HEK293 (cell line): ENCODE measurements at regions not wholly inside any gene's neighbourhood (a gene's known extent, or its start where the extent isn't known, plus 50 kb on each side); places are given as distances from the start of the nearest gene placed in this dataset.

Source experiments
- CTCF ChIA-PET: fragments of 350-600 bp; formaldehyde crosslinking; extraction: SDS; loops from one replicate; lab custom pipeline; 2021; ENCODE audit warnings: antibody characterized with exemption; lab: Yijun Ruan, JAX
- POLR2A ChIA-PET: fragments of 300-600 bp; formaldehyde crosslinking; extraction: SDS; loops from one replicate; lab custom pipeline; 2020; ENCODE audit warnings: antibody characterized with exemption, inconsistent platforms; lab: Yijun Ruan, JAX
- H3K27ac ChIP-seq: fragments of 200-500 bp; sonication (Bioruptor generic); 2 replicates; pipeline ENCODE4 v1.5.1; 2014; ENCODE audit warnings: low read depth, low read length, control low read depth, inconsistent platforms; ENCODE audit errors: extremely low read depth
- H3K36me3 ChIP-seq, 2 experiments: fragments of 200-500 bp in 1 of 2; sonication (Bioruptor generic) in 1 of 2; 1 replicate in 1 of 2; 2 replicates in 1 of 2; pipeline ENCODE4 v1.5.1; 2014 to 2017; ENCODE audit warnings: inconsistent platforms in 2 of 2, low read length in 2 of 2; ENCODE audit not compliant: control insufficient read depth in 2 of 2, insufficient read depth in 1 of 2
- H3K4me1 ChIP-seq: fragments of 200-500 bp; sonication (Bioruptor generic); 2 replicates; pipeline ENCODE4 v1.5.1; 2014; ENCODE audit warnings: mild to moderate bottlenecking, low read length, inconsistent platforms; ENCODE audit not compliant: control insufficient read depth, insufficient read depth
- H3K4me3 ChIP-seq: 2 replicates; pipeline ENCODE4 v1.5.1; 2011; ENCODE audit warnings: low read depth, mild to moderate bottlenecking, control low read depth, low read length, moderate library complexity
- H3K9me3 ChIP-seq: fragments of 200-500 bp; sonication (Bioruptor generic); 2 replicates; pipeline ENCODE4 v1.5.1; 2014; ENCODE audit warnings: low read depth, low read length, inconsistent platforms; ENCODE audit not compliant: control insufficient read depth, insufficient read depth
- EGR2 ChIP-seq: fragments of 450-650 bp; formaldehyde crosslinking; IDR thresholded peaks from 2 replicates; pipeline ENCODE4 v1.5.1; 2016; ENCODE audit warnings: low read depth, missing biosample characterization, missing genetic modification characterization
- REST ChIP-seq: fragments of 450-650 bp; formaldehyde crosslinking; IDR thresholded peaks from 2 replicates; pipeline ENCODE4 v1.5.1; 2016; ENCODE audit warnings: missing biosample characterization, missing genetic modification characterization
- WT1 ChIP-seq: fragments of 450-650 bp; formaldehyde crosslinking; IDR thresholded peaks from 2 replicates; pipeline ENCODE4 v1.5.1; 2016; ENCODE audit warnings: missing biosample characterization, missing genetic modification characterization
- ZBTB17 ChIP-seq: fragments of 450-650 bp; formaldehyde crosslinking; IDR thresholded peaks from 2 replicates; pipeline ENCODE4 v1.5.1; 2016; ENCODE audit warnings: missing biosample characterization, missing genetic modification characterization
- ZBTB6 ChIP-seq: fragments of 450-650 bp; formaldehyde crosslinking; IDR thresholded peaks from 2 replicates; pipeline ENCODE4 v1.5.1; 2017; ENCODE audit warnings: missing biosample characterization, missing genetic modification characterization
- ZFP3 ChIP-seq: fragments of 450-650 bp; formaldehyde crosslinking; IDR thresholded peaks from 2 replicates; pipeline ENCODE4 v1.5.1; 2016; ENCODE audit warnings: low read depth, missing biosample characterization, missing genetic modification characterization
- ZFP69B ChIP-seq: fragments of 450-650 bp; formaldehyde crosslinking; IDR thresholded peaks from 2 replicates; pipeline ENCODE4 v1.5.1; 2016; ENCODE audit warnings: missing biosample characterization, missing genetic modification characterization
- ZNF114 ChIP-seq: fragments of 450-650 bp; formaldehyde crosslinking; IDR thresholded peaks from 2 replicates; pipeline ENCODE4 v1.5.0; 2017; ENCODE audit warnings: missing biosample characterization, missing genetic modification characterization
- ZNF138 ChIP-seq: fragments of 450-650 bp; formaldehyde crosslinking; IDR thresholded peaks from 2 replicates; pipeline ENCODE4 v1.5.1; 2016; ENCODE audit warnings: missing biosample characterization, missing genetic modification characterization, borderline replicate concordance
- ZNF184 ChIP-seq: fragments of 450-650 bp; IDR thresholded peaks from 2 replicates; pipeline ENCODE4 v1.5.1; 2018; ENCODE audit warnings: missing biosample characterization, mild to moderate bottlenecking, missing genetic modification characterization
- ZNF23 ChIP-seq: fragments of 450-650 bp; formaldehyde crosslinking; IDR thresholded peaks from 2 replicates; pipeline ENCODE4 v1.5.1; 2016; ENCODE audit warnings: missing biosample characterization, missing genetic modification characterization, borderline replicate concordance
- ZNF292 ChIP-seq: fragments of 450-650 bp; formaldehyde crosslinking; IDR thresholded peaks from 2 replicates; pipeline ENCODE4 v1.5.1; 2016; ENCODE audit warnings: low read depth, missing biosample characterization, missing genetic modification characterization, borderline replicate concordance
- ZNF302 ChIP-seq: fragments of 450-650 bp; formaldehyde crosslinking; IDR thresholded peaks from 2 replicates; pipeline ENCODE4 v1.5.1; 2016; ENCODE audit warnings: missing biosample characterization, missing genetic modification characterization, low read depth
- ZNF423 ChIP-seq: fragments of 450-650 bp; formaldehyde crosslinking; IDR thresholded peaks from 2 replicates; pipeline ENCODE4 v1.5.1; 2016; ENCODE audit warnings: missing biosample characterization, missing genetic modification characterization
- ZNF580 ChIP-seq: fragments of 450-650 bp; formaldehyde crosslinking; IDR thresholded peaks from 2 replicates; pipeline ENCODE4 v1.5.1; 2016; ENCODE audit warnings: missing biosample characterization, missing genetic modification characterization
- ZNF600 ChIP-seq: fragments of 450-650 bp; formaldehyde crosslinking; IDR thresholded peaks from 2 replicates; pipeline ENCODE4 v1.5.1; 2016; ENCODE audit warnings: missing biosample characterization, missing genetic modification characterization
- ZNF76 ChIP-seq: fragments of 450-650 bp; formaldehyde crosslinking; IDR thresholded peaks from 2 replicates; pipeline ENCODE4; 2016; ENCODE audit warnings: low read depth, missing biosample characterization, missing genetic modification characterization, borderline replicate concordance
- ZNF785 ChIP-seq: fragments of 450-650 bp; formaldehyde crosslinking; IDR thresholded peaks from 2 replicates; pipeline ENCODE4 v1.5.1; 2016; ENCODE audit warnings: missing biosample characterization, missing genetic modification characterization
- TF ChIP-seq, protein P1 (sequence below): fragments of 450-650 bp; formaldehyde crosslinking; IDR thresholded peaks from 2 replicates; pipeline ENCODE4 v1.5.1; 2016; ENCODE audit warnings: missing biosample characterization, missing genetic modification characterization

GRCh38 chr9:116075191-116075590 is 78.4 kb upstream of the PAPPA start:
- no peak overlapping the region for H3K27ac ChIP-seq
- H3K4me3 ChIP-seq, result no peak overlapping the region
- POLR2A ChIA-PET, result no interaction called here
- H3K4me1 ChIP-seq, result no peaks in the 10 kb centered on the region
- no peak for TF ChIP-seq ZNF114 (tag by site-specific recombination)
- TF ChIP-seq ZNF785 (tag by site-specific recombination), result no peak
- no peak for TF ChIP-seq ZNF292 (tag by site-specific recombination)
- TF ChIP-seq, protein P1, sequence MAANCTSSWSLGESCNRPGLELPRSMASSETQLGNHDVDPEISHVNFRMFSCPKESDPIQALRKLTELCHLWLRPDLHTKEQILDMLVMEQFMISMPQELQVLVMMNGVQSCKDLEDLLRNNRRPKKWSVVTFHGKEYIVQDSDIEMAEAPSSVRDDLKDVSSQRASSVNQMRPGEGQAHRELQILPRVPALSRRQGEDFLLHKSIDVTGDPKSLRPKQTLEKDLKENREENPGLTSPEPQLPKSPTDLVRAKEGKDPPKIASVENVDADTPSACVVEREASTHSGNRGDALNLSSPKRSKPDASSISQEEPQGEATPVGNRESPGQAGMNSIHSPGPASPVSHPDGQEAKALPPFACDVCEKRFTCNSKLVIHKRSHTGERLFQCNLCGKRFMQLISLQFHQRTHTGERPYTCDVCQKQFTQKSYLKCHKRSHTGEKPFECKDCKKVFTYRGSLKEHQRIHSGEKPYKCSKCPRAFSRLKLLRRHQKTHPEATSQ (tag by site-specific recombination), result no peak
- TF ChIP-seq, all 188 proteins: peak for 0
- H3K36me3 ChIP-seq, result no peaks in the 10 kb centered on the region
- no peaks in the 10 kb centered on the region for H3K9me3 ChIP-seq
- CTCF ChIA-PET, result interaction anchor here (0.7 to 1.2 kb wide), 2 partner anchors 75 to 586 kb away, joined by 3 to 4 read pairs; no protein-coding TSS in a partner anchor

GRCh38 chr9:116078640-116079039 is 75.0 kb upstream of the PAPPA start:
- H3K27ac ChIP-seq, result no peak overlapping the region
- TF ChIP-seq ZNF423 (no peak), EGR2 (tag by site-specific recombination) (no peak), WT1 (tag by site-specific recombination) (no peak), ZNF138 (no peak), ZBTB6 (tag by site-specific recombination) (no peak), ZNF23 (tag by site-specific recombination) (no peak), ZNF184 (no peak), ZNF76 (no peak), REST (no peak), ZFP3 (tag by site-specific recombination) (no peak), ZNF302 (tag by site-specific recombination) (no peak), ZFP69B (tag by site-specific recombination) (no peak), ZBTB17 (tag by site-specific recombination) (no peak), ZNF600 (tag by site-specific recombination) (no peak), ZNF580 (tag by site-specific recombination) (no peak)
- TF ChIP-seq, all 188 proteins: peak for 0
- Histone ChIP-seq H3K4me1 (no peaks in the 10 kb centered on the region), H3K4me3 (no peak overlapping the region), H3K36me3 (no peaks in the 10 kb centered on the region), H3K9me3 (no peaks in the 10 kb centered on the region)
- POLR2A ChIA-PET, result no interaction called here
- CTCF ChIA-PET, result no interaction called here
